Neural cell (in vitro differentiated cells): ENCODE measurements at regions not wholly inside any gene's neighbourhood (a gene's known extent, or its start where the extent isn't known, plus 50 kb on each side); places are given as distances from the start of the nearest gene placed in this dataset.

Experiments used
- H2AFZ ChIP-seq: fragments of 200-600, 300-800 bp; sonication (generic), shearing (Covaris generic); 2 replicates; pipeline ENCODE4 v1.6.0; 2014; ENCODE audit warnings: low read depth, mild to moderate bottlenecking, antibody characterized with exemption, low read length, moderate library complexity
- H3F3A ChIP-seq: fragments of 200-600 bp; shearing (Covaris generic); 2 replicates; pipeline ENCODE4 v1.6.1; 2016; ENCODE audit warnings: mild to moderate bottlenecking, moderate library complexity, mixed read lengths, antibody characterized with exemption, low read length; ENCODE audit not compliant: insufficient read depth, poor library complexity, severe bottlenecking
- H3K27ac ChIP-seq: fragments of 200-600, 300-800 bp; sonication (generic), shearing (Covaris generic); 2 replicates; pipeline ENCODE4 v1.5.1; 2014; ENCODE audit warnings: mild to moderate bottlenecking, low read length, moderate library complexity
- H3K27me3 ChIP-seq: fragments of 300-800, 200-600 bp; sonication (generic), shearing (Covaris generic); 2 replicates; pipeline ENCODE4 v1.6.0; 2014; ENCODE audit warnings: mild to moderate bottlenecking, low read depth, low read length, moderate library complexity; ENCODE audit not compliant: insufficient read depth
- H3K36me3 ChIP-seq: fragments of 300-800, 200-600 bp; sonication (generic), shearing (Covaris generic); 2 replicates; pipeline ENCODE4 v1.5.1; 2014; ENCODE audit warnings: mild to moderate bottlenecking, antibody characterized with exemption, low read length, moderate library complexity; ENCODE audit not compliant: insufficient read depth
- H3K4me2 ChIP-seq: fragments of 300-800, 200-600 bp; sonication (generic), shearing (Covaris generic); 2 replicates; pipeline ENCODE4 v1.6.0; 2014; ENCODE audit warnings: mild to moderate bottlenecking, low read length
- H3K4me3 ChIP-seq: fragments of 300-800, 200-600 bp; sonication (generic), shearing (Covaris generic); 2 replicates; pipeline ENCODE4 v1.5.1; 2014; ENCODE audit warnings: mild to moderate bottlenecking, low read length, moderate library complexity
- H3K79me2 ChIP-seq: fragments of 200-600 bp; shearing (Covaris generic); replicated peaks from 2 replicates; pipeline ENCODE4 v1.6.0; 2014; ENCODE audit warnings: mild to moderate bottlenecking, low read length, moderate library complexity; ENCODE audit not compliant: insufficient read depth
- H3K9ac ChIP-seq: fragments of 300-800, 200-600 bp; sonication (generic), shearing (Covaris generic); 2 replicates; pipeline ENCODE4 v1.6.1; 2016; ENCODE audit warnings: mild to moderate bottlenecking, low read length, mixed read lengths
- H3K9me2 ChIP-seq: fragments of 200-600 bp; shearing (Covaris generic); 2 replicates; pipeline ENCODE4 v1.6.1; 2016; ENCODE audit warnings: mild to moderate bottlenecking, low read length, mixed read lengths; ENCODE audit not compliant: insufficient read depth
- H3K9me3 ChIP-seq: fragments of 200-600, 300-800 bp; sonication (generic), shearing (Covaris generic); 2 replicates; pipeline ENCODE4 v1.6.1; 2016; ENCODE audit warnings: mild to moderate bottlenecking, mixed run types, low read length, moderate library complexity, mixed read lengths
- H4K20me1 ChIP-seq: fragments of 200-600 bp; shearing (Covaris generic); 2 replicates; pipeline ENCODE4 v1.6.1; 2016; ENCODE audit warnings: mild to moderate bottlenecking, mixed run types; ENCODE audit not compliant: insufficient read depth
- CTCF ChIP-seq: fragments of 450-650 bp; IDR thresholded peaks from 2 replicates; pipeline ENCODE4 v1.5.1; 2014; ENCODE audit warnings: antibody characterized with exemption, mild to moderate bottlenecking, moderate library complexity; ENCODE audit not compliant: poor library complexity, severe bottlenecking
- EP300 ChIP-seq: fragments of 450-650 bp; conservative IDR thresholded peaks from 2 replicates; pipeline ENCODE4 v1.6.1; 2014; ENCODE audit warnings: antibody characterized with exemption, mild to moderate bottlenecking, moderate library complexity; ENCODE audit not compliant: poor library complexity, severe bottlenecking
- EZH2 ChIP-seq: fragments of 200-600, 300-800 bp; shearing (Covaris generic), sonication (generic); IDR thresholded peaks from 2 replicates; pipeline ENCODE4 v1.6.1; 2014; ENCODE audit warnings: antibody characterized with exemption, low read length, borderline replicate concordance, mild to moderate bottlenecking; ENCODE audit not compliant: insufficient read depth, poor library complexity, severe bottlenecking
- MXI1 ChIP-seq: fragments of 450-650 bp; conservative IDR thresholded peaks from 2 replicates; pipeline ENCODE4 v1.6.1; 2014; ENCODE audit warnings: antibody characterized with exemption, mild to moderate bottlenecking; ENCODE audit not compliant: poor library complexity, severe bottlenecking
- POLR2AphosphoS5 ChIP-seq: IDR thresholded peaks from 2 replicates; pipeline ENCODE4 v1.6.1; 2012
- RAD21 ChIP-seq: fragments of 450-650 bp; conservative IDR thresholded peaks from 2 replicates; pipeline ENCODE4 v1.6.1; 2014; ENCODE audit warnings: antibody characterized with exemption, mild to moderate bottlenecking, moderate library complexity
- REST ChIP-seq: IDR thresholded peaks from 2 replicates; pipeline ENCODE4 v1.6.1; 2012; ENCODE audit warnings: borderline replicate concordance
- SMC3 ChIP-seq: fragments of 450-650 bp; conservative IDR thresholded peaks from 2 replicates; pipeline ENCODE4 v1.6.1; 2014; ENCODE audit warnings: antibody characterized with exemption, mild to moderate bottlenecking, moderate library complexity; ENCODE audit not compliant: poor library complexity
- TAF1 ChIP-seq: IDR thresholded peaks from 2 replicates; pipeline ENCODE4 v1.6.1; 2012; ENCODE audit warnings: low read depth

GRCh38 chr11:80944758-80945157 lies 1503.9 kb upstream of the TENM4 start:
- TF ChIP-seq MXI1 (no peak), POLR2AphosphoS5 (no peak), EZH2 (no peak), TAF1 (no peak), CTCF (no peak), EP300 (no peak), RAD21 (no peak), REST (no peak), SMC3 (no peak)
- no peak overlapping the region for H3K4me2 ChIP-seq
- H3K79me2 ChIP-seq, result no peaks in the 10 kb centered on the region
- H3K9ac ChIP-seq, result no peak overlapping the region
- no peaks in the 10 kb centered on the region for H4K20me1 ChIP-seq
- peaks cover 4% of the 10 kb centered on the region for H3K9me3 ChIP-seq
- no peaks in the 10 kb centered on the region for H3K36me3 ChIP-seq
- no peaks in the 10 kb centered on the region for H3F3A ChIP-seq
- no peak overlapping the region for H3K27ac ChIP-seq
- H3K27me3 ChIP-seq, result no peaks in the 10 kb centered on the region
- no peaks in the 10 kb centered on the region for H3K9me2 ChIP-seq
- no peak overlapping the region for H2AFZ ChIP-seq
- H3K4me3 ChIP-seq, result no peak overlapping the region

- H3K27ac ChIP-seq, result no peak overlapping the region
- no peak overlapping the region for H2AFZ ChIP-seq
- H4K20me1 ChIP-seq, result no peaks in the 10 kb centered on the region
- H3K27me3 ChIP-seq, result no peaks in the 10 kb centered on the region
- H3K79me2 ChIP-seq, result no peaks in the 10 kb centered on the region
- H3K4me3 ChIP-seq, result no peak overlapping the region
- H3K36me3 ChIP-seq, result no peaks in the 10 kb centered on the region
- H3K9me2 ChIP-seq, result no peaks in the 10 kb centered on the region
- TF ChIP-seq TAF1, result no peak
- TF ChIP-seq MXI1, result no peak
- TF ChIP-seq CTCF, result no peak
- no peak for TF ChIP-seq RAD21
- no peak for TF ChIP-seq SMC3
- no peak for TF ChIP-seq REST
- no peak for TF ChIP-seq EZH2
- TF ChIP-seq POLR2AphosphoS5, result no peak
- no peak for TF ChIP-seq EP300
- no peaks in the 10 kb centered on the region for H3F3A ChIP-seq
- no peak overlapping the region for H3K4me2 ChIP-seq
- no peak overlapping the region for H3K9ac ChIP-seq
- no peaks in the 10 kb centered on the region for H3K9me3 ChIP-seq
These were observed 1502.4 kb upstream of the TENM4 start for GRCh38 chr11:80943226-80943625.
